ENCODE measurements at regions not wholly inside any gene's neighbourhood (a gene's known extent, or its start where the extent isn't known, plus 50 kb on each side); places are given as distances from the start of the nearest gene placed in this dataset.

DNA sequence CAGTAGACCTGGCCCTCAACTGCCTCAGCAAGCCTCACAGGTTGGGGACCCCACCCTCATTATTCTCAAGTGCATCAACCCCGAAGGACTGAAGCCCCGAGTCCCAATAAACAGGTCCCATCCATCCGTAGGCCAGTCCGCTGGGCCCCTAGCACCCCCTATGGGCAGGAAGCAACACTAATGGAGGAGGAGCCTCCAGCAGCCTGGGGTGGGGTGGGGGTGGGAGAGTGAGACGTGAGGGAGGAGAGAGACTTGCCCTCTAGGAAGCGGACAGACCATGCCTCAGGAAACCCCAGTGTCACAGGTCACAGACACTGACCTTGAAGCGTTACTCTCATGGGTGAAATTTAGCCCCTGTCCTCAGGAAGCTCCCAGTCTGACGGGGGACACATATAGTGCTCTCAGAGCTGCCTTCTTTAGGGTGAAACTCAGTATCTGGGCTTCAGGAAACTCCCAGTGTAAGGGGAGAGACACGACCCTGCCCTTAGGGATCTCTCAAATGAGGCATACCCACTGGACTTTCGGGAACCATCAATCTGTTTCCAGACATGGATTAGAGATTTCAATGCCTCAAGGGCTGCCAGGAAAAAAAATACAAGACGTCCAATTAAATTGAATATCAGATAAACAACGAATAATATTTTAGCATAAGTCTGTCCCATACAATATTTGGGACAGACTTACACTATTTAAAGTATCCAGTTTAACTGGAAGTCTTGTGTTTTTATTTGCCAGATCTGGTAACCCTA, 125.8 kb downstream of the MRPL14 start:
- POLR2A ChIA-PET = no interaction called here
- no peaks in the 10 kb centered on the region for H3K36me3 ChIP-seq (ENCODE audit: control insufficient read depth, insufficient read depth, low read length)
- no peak overlapping the region for H3K4me3 ChIP-seq (ENCODE audit: low read depth in 2 of 2, low read length in 2 of 2)
- no peaks in the 10 kb centered on the region for H3K27me3 ChIP-seq (ENCODE audit: control insufficient read depth, insufficient read depth, low read length)
- TF ChIP-seq TCF7L2 (IDR thresholded peaks at IDR 0.05; ENCODE audit: low read depth, low read length) (no peak), SIN3A (IDR thresholded peaks at IDR 0.05; ENCODE audit: borderline replicate concordance, insufficient read depth, low read depth, low read length) (no peak)
- TF ChIP-seq, protein P1, sequence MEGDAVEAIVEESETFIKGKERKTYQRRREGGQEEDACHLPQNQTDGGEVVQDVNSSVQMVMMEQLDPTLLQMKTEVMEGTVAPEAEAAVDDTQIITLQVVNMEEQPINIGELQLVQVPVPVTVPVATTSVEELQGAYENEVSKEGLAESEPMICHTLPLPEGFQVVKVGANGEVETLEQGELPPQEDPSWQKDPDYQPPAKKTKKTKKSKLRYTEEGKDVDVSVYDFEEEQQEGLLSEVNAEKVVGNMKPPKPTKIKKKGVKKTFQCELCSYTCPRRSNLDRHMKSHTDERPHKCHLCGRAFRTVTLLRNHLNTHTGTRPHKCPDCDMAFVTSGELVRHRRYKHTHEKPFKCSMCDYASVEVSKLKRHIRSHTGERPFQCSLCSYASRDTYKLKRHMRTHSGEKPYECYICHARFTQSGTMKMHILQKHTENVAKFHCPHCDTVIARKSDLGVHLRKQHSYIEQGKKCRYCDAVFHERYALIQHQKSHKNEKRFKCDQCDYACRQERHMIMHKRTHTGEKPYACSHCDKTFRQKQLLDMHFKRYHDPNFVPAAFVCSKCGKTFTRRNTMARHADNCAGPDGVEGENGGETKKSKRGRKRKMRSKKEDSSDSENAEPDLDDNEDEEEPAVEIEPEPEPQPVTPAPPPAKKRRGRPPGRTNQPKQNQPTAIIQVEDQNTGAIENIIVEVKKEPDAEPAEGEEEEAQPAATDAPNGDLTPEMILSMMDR (IDR thresholded peaks at IDR 0.05) = peak; percentile 10
- no peaks in the 10 kb centered on the region; the same call in 1 of the 2 replicates for H3K4me1 ChIP-seq (ENCODE audit: control insufficient read depth, insufficient read depth, low read length)
- ATAC-seq = no peak
- in situ Hi-C loops (cut with HindIII; ENCODE audit: low pct_unique_long_range_greater_than_20kb, low sequenced_read_pairs) (no loop called here), intact Hi-C loops (cut with micrococcal nuclease; ENCODE audit: unreplicated experiment) (no loop called here)
- peak overlapping the region; percentile 29; the same call in 1 of the 2 replicates for H3K27ac ChIP-seq (ENCODE audit: low read length)
- no TSS peak for BruUV-seq (replicated peaks)
- CTCF ChIA-PET = interaction anchor here (0.6 kb wide), 1 partner anchor 38 kb away, joined by 3 read pairs; no protein-coding TSS in a partner anchor
- no peak for DNase-seq (ENCODE audit: low read depth, low spot score)
- H3K9me3 ChIP-seq (ENCODE audit: control insufficient read depth, insufficient read depth, low read depth, low read length) = no peaks in the 10 kb centered on the region

DNA sequence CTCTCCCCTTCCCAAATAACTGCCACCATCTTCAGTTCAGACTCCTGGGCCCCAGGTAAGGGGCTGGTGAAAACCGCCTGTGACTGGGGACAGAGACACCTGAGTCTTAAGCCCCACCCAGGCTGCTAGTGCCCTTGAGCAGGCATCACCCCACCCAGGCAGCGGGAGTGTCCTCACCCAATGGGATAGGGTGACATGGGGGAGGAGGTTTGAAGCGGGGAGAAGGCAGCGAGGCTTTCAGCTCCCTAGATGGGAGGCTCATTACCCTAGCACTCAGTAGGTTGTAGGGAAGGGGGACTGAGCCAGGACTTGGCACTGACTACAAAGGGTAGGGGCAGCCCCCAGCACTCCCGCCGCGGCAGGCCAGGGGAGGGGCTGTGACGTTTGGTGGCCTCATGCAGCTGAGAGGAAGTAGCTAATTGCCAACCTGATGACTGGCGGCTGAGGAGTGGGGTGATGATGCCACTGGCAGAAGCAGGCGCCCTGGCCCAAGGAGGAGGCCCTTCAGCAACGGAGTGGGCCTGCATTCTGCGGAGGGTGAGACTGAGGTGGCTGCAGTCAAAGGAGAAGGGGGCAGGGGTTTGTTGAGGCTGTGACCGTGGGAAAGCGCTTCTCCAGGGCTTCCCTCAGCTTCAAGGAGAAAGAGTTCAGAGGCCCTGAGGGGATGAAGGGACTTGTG, 126.9 kb downstream of the MRPL14 start:
- Histone ChIP-seq H3K9me3 (ENCODE audit: control insufficient read depth, insufficient read depth, low read depth, low read length) (no peaks in the 10 kb centered on the region), H3K36me3 (ENCODE audit: control insufficient read depth, insufficient read depth, low read length) (no peaks in the 10 kb centered on the region), H3K27ac (ENCODE audit: low read length) (no peak overlapping the region), H3K27me3 (ENCODE audit: control insufficient read depth, insufficient read depth, low read length) (no peaks in the 10 kb centered on the region), H3K4me3 (ENCODE audit: low read depth in 2 of 2, low read length in 2 of 2) (no peak overlapping the region), H3K4me1 (ENCODE audit: control insufficient read depth, insufficient read depth, low read length) (no peaks in the 10 kb centered on the region; the same call in 1 of the 2 replicates)
- BruUV-seq (replicated peaks) = no TSS peak
- DNase-seq (ENCODE audit: low read depth, low spot score) (no peak), ATAC-seq (0 out of 2 replicates have a peak, but pooled peaks have one; percentile 6)
- POLR2A ChIA-PET = interaction anchor here (0.6 kb wide), 1 partner anchor 14 kb away, joined by 3 read pairs; no protein-coding TSS in a partner anchor
- TF ChIP-seq TCF7L2 (IDR thresholded peaks at IDR 0.05; ENCODE audit: low read depth, low read length) (no peak), SIN3A (IDR thresholded peaks at IDR 0.05; ENCODE audit: borderline replicate concordance, insufficient read depth, low read depth, low read length) (no peak), POLR2AphosphoS5 (IDR thresholded peaks at IDR 0.05; ENCODE audit: low read depth, low read length) (no peak)
- TF ChIP-seq, protein P2, sequence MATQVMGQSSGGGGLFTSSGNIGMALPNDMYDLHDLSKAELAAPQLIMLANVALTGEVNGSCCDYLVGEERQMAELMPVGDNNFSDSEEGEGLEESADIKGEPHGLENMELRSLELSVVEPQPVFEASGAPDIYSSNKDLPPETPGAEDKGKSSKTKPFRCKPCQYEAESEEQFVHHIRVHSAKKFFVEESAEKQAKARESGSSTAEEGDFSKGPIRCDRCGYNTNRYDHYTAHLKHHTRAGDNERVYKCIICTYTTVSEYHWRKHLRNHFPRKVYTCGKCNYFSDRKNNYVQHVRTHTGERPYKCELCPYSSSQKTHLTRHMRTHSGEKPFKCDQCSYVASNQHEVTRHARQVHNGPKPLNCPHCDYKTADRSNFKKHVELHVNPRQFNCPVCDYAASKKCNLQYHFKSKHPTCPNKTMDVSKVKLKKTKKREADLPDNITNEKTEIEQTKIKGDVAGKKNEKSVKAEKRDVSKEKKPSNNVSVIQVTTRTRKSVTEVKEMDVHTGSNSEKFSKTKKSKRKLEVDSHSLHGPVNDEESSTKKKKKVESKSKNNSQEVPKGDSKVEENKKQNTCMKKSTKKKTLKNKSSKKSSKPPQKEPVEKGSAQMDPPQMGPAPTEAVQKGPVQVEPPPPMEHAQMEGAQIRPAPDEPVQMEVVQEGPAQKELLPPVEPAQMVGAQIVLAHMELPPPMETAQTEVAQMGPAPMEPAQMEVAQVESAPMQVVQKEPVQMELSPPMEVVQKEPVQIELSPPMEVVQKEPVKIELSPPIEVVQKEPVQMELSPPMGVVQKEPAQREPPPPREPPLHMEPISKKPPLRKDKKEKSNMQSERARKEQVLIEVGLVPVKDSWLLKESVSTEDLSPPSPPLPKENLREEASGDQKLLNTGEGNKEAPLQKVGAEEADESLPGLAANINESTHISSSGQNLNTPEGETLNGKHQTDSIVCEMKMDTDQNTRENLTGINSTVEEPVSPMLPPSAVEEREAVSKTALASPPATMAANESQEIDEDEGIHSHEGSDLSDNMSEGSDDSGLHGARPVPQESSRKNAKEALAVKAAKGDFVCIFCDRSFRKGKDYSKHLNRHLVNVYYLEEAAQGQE (IDR thresholded peaks at IDR 0.05; ENCODE audit: insufficient read depth in 1 of 2, low read depth in 2 of 2, low read length in 1 of 2) = no peak
- TF ChIP-seq, protein P1 (IDR thresholded peaks at IDR 0.05) = no peak
- in situ Hi-C loops (cut with HindIII; ENCODE audit: low pct_unique_long_range_greater_than_20kb, low sequenced_read_pairs) (no loop called here), intact Hi-C loops (cut with micrococcal nuclease; ENCODE audit: unreplicated experiment) (no loop called here)
- CTCF ChIA-PET = interaction anchor here (0.6 kb wide), 1 partner anchor 274 kb away, joined by 3 read pairs; no protein-coding TSS in a partner anchor

Measured in Panc1 (cell line).